ENCODE measurements at regions not wholly inside any gene's neighbourhood (a gene's known extent, or its start where the extent isn't known, plus 50 kb on each side); places are given as distances from the start of the nearest gene placed in this dataset.

DNA sequence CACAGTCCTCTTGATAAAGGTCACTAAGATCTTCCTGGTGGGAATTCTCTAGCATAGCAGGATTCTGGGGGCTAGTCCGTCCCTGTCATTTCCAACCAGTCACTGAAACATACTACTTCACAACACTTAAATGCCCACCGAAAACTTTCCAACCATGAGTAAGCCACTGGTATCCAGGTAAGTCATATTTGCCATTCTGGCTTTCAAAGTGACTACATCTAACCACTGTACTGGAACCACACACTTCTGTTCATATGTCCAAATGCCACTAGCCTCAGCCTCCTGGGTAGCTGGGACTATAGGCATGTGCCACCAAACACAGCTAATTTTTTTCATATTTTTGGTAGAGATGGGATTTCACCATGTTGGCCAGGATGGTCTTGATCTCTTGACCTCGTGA, 64.3 kb upstream of the VANGL1 start:
- TF ChIP-seq, protein P1, sequence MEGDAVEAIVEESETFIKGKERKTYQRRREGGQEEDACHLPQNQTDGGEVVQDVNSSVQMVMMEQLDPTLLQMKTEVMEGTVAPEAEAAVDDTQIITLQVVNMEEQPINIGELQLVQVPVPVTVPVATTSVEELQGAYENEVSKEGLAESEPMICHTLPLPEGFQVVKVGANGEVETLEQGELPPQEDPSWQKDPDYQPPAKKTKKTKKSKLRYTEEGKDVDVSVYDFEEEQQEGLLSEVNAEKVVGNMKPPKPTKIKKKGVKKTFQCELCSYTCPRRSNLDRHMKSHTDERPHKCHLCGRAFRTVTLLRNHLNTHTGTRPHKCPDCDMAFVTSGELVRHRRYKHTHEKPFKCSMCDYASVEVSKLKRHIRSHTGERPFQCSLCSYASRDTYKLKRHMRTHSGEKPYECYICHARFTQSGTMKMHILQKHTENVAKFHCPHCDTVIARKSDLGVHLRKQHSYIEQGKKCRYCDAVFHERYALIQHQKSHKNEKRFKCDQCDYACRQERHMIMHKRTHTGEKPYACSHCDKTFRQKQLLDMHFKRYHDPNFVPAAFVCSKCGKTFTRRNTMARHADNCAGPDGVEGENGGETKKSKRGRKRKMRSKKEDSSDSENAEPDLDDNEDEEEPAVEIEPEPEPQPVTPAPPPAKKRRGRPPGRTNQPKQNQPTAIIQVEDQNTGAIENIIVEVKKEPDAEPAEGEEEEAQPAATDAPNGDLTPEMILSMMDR (IDR thresholded peaks at IDR 0.05), result no peak
- no peaks in the 10 kb centered on the region for H3K4me1 ChIP-seq
- H3K9me3 ChIP-seq, result peaks cover 0 to 34% (median 4%) of the 10 kb centered on the region in 11 donors
- intact Hi-C loops (cut with DNase I), result no loop called here
- H3K4me3 ChIP-seq, result no peak overlapping the region
- no peaks in the 10 kb centered on the region for H3K27me3 ChIP-seq
- ATAC-seq (no peak), DNase-seq (no peak)
- WGBS, 2 donors, result 82 to 94% methylated on average over 3 of the region's 3 CpGs
- H3K36me3 ChIP-seq, result no peaks in the 10 kb centered on the region
- H3K27ac ChIP-seq, result no peak overlapping the region

DNA sequence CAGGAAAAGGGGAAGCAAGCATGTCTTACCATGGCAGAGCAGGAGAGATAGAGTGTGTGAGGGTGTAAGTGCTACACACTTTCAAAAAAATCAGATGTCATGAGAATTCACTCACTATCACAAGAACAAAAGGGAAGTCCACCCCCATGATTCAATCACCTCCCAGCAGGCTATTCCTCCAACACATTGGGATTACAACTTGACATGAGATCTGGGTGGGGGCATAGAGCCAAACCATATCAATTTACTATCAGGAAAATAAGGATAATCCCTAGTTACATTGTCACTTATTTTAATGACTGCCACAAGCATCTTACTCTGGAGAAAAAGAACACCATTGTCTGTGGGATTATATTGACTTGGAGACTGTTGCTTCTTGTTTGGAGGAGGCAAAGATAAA, 66.1 kb upstream of the VANGL1 start:
- no peak overlapping the region for H3K27ac ChIP-seq
- no peak overlapping the region for H3K4me3 ChIP-seq
- no peaks in the 10 kb centered on the region for H3K27me3 ChIP-seq
- intact Hi-C loops (cut with DNase I), result no loop called here
- no peaks in the 10 kb centered on the region for H3K36me3 ChIP-seq
- H3K4me1 ChIP-seq, result no peaks in the 10 kb centered on the region
- DNase-seq (no peak), ATAC-seq (no peak)
- TF ChIP-seq, protein P1 (IDR thresholded peaks at IDR 0.05), result no peak
- peaks cover 0 to 42% (median 4%) of the 10 kb centered on the region in 11 donors for H3K9me3 ChIP-seq

DNA sequence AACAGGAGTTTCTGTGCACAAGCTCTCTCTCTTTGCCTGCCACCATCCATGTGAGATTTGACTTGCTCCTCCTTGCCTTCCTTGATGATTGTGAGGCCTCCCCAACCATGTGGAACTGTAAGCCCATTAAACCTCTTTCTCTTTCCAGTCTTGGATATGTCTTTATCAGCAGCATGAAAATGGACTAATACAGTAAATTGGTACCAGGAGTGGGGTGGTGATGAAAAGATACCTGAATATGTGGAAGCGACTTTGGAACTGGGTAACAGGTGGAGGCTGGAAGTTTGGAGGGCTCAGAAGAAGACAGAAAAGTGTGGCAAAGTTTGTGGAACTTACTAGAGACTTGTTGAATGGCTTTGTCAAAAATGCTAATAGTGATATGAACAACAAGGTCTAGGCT, 69.1 kb upstream of the VANGL1 start:
- H3K27me3 ChIP-seq, result no peaks in the 10 kb centered on the region
- no peaks in the 10 kb centered on the region for H3K36me3 ChIP-seq
- TF ChIP-seq, protein P1 (IDR thresholded peaks at IDR 0.05), result no peak
- no peak for ATAC-seq
- H3K9me3 ChIP-seq, result peaks cover 0 to 31% (median 7%) of the 10 kb centered on the region in 11 donors
- no peak overlapping the region for H3K27ac ChIP-seq
- no peaks in the 10 kb centered on the region for H3K4me1 ChIP-seq
- H3K4me3 ChIP-seq, result no peak overlapping the region
- 42 to 88% methylated on average over 1 of the region's 1 CpG for WGBS, 2 donors
- no peak for DNase-seq
- intact Hi-C loops (cut with DNase I), result no loop called here

DNA sequence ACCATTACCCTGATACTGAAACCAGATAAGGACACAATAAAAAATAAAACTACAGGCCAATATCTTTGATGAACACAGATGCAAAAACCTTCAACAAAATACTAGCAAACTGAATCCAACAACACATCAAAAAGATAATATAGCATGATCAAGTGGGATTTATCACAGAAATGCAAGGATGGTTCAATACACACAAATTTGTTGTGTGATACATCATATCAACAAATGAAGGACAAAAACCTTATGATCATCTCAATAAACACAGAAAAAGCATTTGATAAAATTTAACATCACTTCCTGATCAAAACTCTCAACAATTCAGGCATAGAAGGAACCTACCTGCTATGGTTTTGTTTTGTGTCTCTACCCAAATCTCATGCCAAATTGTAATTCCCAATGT, 74.3 kb upstream of the VANGL1 start:
- TF ChIP-seq, protein P1 (IDR thresholded peaks at IDR 0.05), result no peak
- Histone ChIP-seq H3K9me3 (peaks cover 0 to 29% (median 17%) of the 10 kb centered on the region in 11 donors), H3K27ac (no peak overlapping the region), H3K4me1 (no peaks in the 10 kb centered on the region), H3K27me3 (peaks cover 0 to 33% (median 25%) of the 10 kb centered on the region in 7 donors), H3K4me3 (no peak overlapping the region), H3K36me3 (no peaks in the 10 kb centered on the region)
- ATAC-seq, result no peak
- intact Hi-C loops (cut with DNase I), result no loop called here
- DNase-seq, result no peak

DNA sequence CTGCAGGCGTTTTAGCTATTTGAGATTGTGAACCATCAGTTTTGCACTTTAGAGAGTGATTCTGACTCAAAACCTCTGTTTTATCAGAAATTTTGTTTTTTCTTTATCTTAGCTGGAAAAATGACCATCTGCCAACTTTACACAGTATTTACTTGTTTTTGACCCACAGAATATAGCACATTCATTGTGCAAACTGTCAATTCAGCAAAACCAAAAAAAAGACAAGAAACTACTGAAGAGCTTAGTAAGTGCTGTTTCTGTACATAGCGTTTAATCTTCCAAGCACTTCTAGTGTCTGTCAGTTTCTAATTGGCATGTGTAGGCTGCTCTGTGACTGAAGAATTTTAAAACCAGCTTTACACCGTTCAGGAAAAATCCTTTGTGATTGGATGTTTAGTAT, 76.0 kb upstream of the VANGL1 start:
- ATAC-seq (no peak), DNase-seq (no peak)
- H3K36me3 ChIP-seq, result no peaks in the 10 kb centered on the region
- intact Hi-C loops (cut with DNase I), result no loop called here
- peaks cover 0 to 44% (median 36%) of the 10 kb centered on the region in 7 donors for H3K27me3 ChIP-seq
- TF ChIP-seq, protein P1 (IDR thresholded peaks at IDR 0.05), result no peak
- peaks cover 0 to 23% (median 15%) of the 10 kb centered on the region in 11 donors for H3K9me3 ChIP-seq
- no peak overlapping the region for H3K4me3 ChIP-seq
- 40 to 48% methylated on average over 3 of the region's 3 CpGs for WGBS, 2 donors
- H3K27ac ChIP-seq, result no peak overlapping the region
- H3K4me1 ChIP-seq, result no peaks in the 10 kb centered on the region
